K562 (cell line): ENCODE measurements at regions not wholly inside any gene's neighbourhood (a gene's known extent, or its start where the extent isn't known, plus 50 kb on each side); places are given as distances from the start of the nearest gene placed in this dataset.

Experiments
- ATAC-seq: fragments of 200-7000 bp; cut with Tn5 transposase; 3 replicates; pipeline ENCODE4 v1.9.1; 2020; ENCODE audit warnings: moderate library complexity
- BruUV-seq: library from RNA; stranded (reverse); fragments of 400-500 nt; replicated peaks from 2 replicates; lab custom pipeline; 2021; lab: Mats Ljungman, UMichigan
- CTCF ChIA-PET: fragments of 300-600 bp; formaldehyde crosslinking; extraction: SDS; loops from one replicate; lab custom pipeline; 2021; ENCODE audit warnings: low intra/inter-chr PET ratio; lab: Yijun Ruan, JAX
- POLR2A ChIA-PET: fragments of 300-600, 350-650 bp; sonication (Branson Sonifier 250); formaldehyde crosslinking; extraction: SDS; loops from one replicate; lab custom pipeline; 2021; ENCODE audit warnings: antibody characterized with exemption, inconsistent platforms; lab: Yijun Ruan, JAX
- DNase-seq, 4 experiments: peaks; one replicate each; pipeline versions ENCODE4 v3.0.0 to v3.0.0-alpha.2; 2011 to 2018; ENCODE audit warnings: low spot score in 3 of 4, mixed read lengths in 3 of 4; ENCODE audit errors: extremely low read depth in 1 of 4
- FAIRE-seq: peaks from 2 replicates; lab custom pipeline; 2011; peaks lifted over from hg19 to GRCh38; lab: Jason Lieb, UNC
- H2AFZ ChIP-seq: 2 replicates; pipeline ENCODE4 v1.6.0; 2011; ENCODE audit warnings: low read depth, low read length, control low read depth, inconsistent platforms
- H3K27ac ChIP-seq: fragments of 200-600 bp; 3 replicates; pipeline ENCODE4 v1.8.0; 2011; ENCODE audit warnings: low read depth, mild to moderate bottlenecking, control low read depth, inconsistent platforms, low read length, moderate library complexity, mixed read lengths; ENCODE audit errors: extremely low read depth
- H3K27me3 ChIP-seq, 2 experiments: fragments of 300-600 bp in 1 of 2; 2 replicates in 1 of 2; 3 replicates in 1 of 2; pipeline versions ENCODE4 v1.6.0 to v1.8.0; 2011; ENCODE audit warnings: inconsistent platforms in 2 of 2, low read length in 2 of 2, mild to moderate bottlenecking in 1 of 2, mixed read lengths in 1 of 2, moderate library complexity in 1 of 2; ENCODE audit not compliant: control insufficient read depth in 2 of 2, insufficient read depth in 2 of 2
- H3K36me3 ChIP-seq: fragments of 300-600 bp; 3 replicates; pipeline ENCODE4 v1.8.0; 2011; ENCODE audit warnings: mild to moderate bottlenecking, low read length, inconsistent platforms; ENCODE audit not compliant: control insufficient read depth, insufficient read depth
- H3K4me1 ChIP-seq, 2 experiments: fragments of 200-600 bp in 1 of 2; replicated peaks in 1 of 2; 2 replicates in 1 of 2; 3 replicates in 1 of 2; pipeline versions ENCODE4 v1.5.1 to v1.8.0; 2011; ENCODE audit warnings: inconsistent platforms in 2 of 2, low read length in 2 of 2, mild to moderate bottlenecking in 1 of 2, mixed read lengths in 1 of 2, moderate library complexity in 1 of 2; ENCODE audit not compliant: control insufficient read depth in 2 of 2, insufficient read depth in 2 of 2
- H3K4me2 ChIP-seq: 2 replicates; pipeline ENCODE4 v1.6.1; 2011; ENCODE audit warnings: low read length, control low read depth, inconsistent platforms, mixed read lengths; ENCODE audit not compliant: insufficient read depth
- H3K4me3 ChIP-seq: fragments of 200-600 bp; sonication (generic), shearing (Covaris generic); 2 replicates; pipeline ENCODE4 v1.5.1; 2016; ENCODE audit warnings: control low read depth, inconsistent platforms
- H3K79me2 ChIP-seq: fragments of 200-600 bp; 3 replicates; pipeline ENCODE4 v1.8.0; 2011; ENCODE audit warnings: low read length, inconsistent platforms; ENCODE audit not compliant: control insufficient read depth, insufficient read depth
- H3K9ac ChIP-seq, 2 experiments: 2 replicates each; pipeline versions ENCODE4 v1.6.0 to v1.6.1; 2011; ENCODE audit warnings: low read depth in 2 of 2, low read length in 2 of 2, control low read depth in 1 of 2, inconsistent platforms in 1 of 2, mild to moderate bottlenecking in 1 of 2, mixed read lengths in 1 of 2; ENCODE audit not compliant: insufficient read depth in 1 of 2
- H3K9me1 ChIP-seq: one replicate; pipeline ENCODE4 v1.6.0; 2011; ENCODE audit warnings: inconsistent platforms, mild to moderate bottlenecking, low read length, moderate library complexity; ENCODE audit not compliant: control insufficient read depth, insufficient read depth
- H3K9me3 ChIP-seq: replicated peaks from 2 replicates; pipeline ENCODE4 v1.5.1; 2011; ENCODE audit warnings: low read depth, low read length, inconsistent platforms; ENCODE audit not compliant: control insufficient read depth, insufficient read depth
- H4K20me1 ChIP-seq: replicated peaks from 2 replicates; pipeline ENCODE4 v1.6.1; 2011; ENCODE audit warnings: low read length, inconsistent platforms, mixed read lengths; ENCODE audit not compliant: control insufficient read depth, insufficient read depth
- NFIC ChIP-seq: fragments of 450-650 bp; IDR thresholded peaks from 2 replicates; pipeline ENCODE4 v1.6.1; 2017; ENCODE audit warnings: mild to moderate bottlenecking, inconsistent platforms
- RUNX1 ChIP-seq: sonication (generic); IDR thresholded peaks from 2 replicates; pipeline ENCODE4 v1.6.1; 2016; ENCODE audit warnings: antibody characterized with exemption, low read depth
- WGBS: fragments of 100-300 bp; shearing (Covaris generic); methylation state at CpG from one replicate; pipeline ENCODE4 v1.1.6; 2016; ENCODE audit warnings: low coverage, mixed read lengths; ENCODE audit not compliant: insufficient coverage; ENCODE audit errors: missing lambda C conversion rate; 5-methylcytosine and 5-hydroxymethylcytosine counted together
- in situ Hi-C: fragments of 300-500 bp; cut with MboI; formaldehyde crosslinking; loops from 4 replicates; pipeline ENCODE4 v1.15.0; 2018; ENCODE audit warnings: inconsistent platforms, mixed read lengths
- intact Hi-C: fragments of 100-400 bp; cut with micrococcal nuclease; formaldehyde crosslinking; loops from 2 replicates; pipeline ENCODE4 v1.14.2; 2022
- TF ChIP-seq, protein P1 (sequence below), 2 experiments: fragments of 450-650 bp; conservative IDR thresholded peaks; 2 replicates each; pipeline ENCODE4 v1.6.1; 2017; ENCODE audit warnings: mild to moderate bottlenecking in 2 of 2, moderate library complexity in 2 of 2

- Histone ChIP-seq H3K27me3 (0 out of 5 replicates have a peak, but pooled peaks cover 0 to 2% of the 10 kb centered on the region in 2 experiments), H3K36me3 (no peaks in the 10 kb centered on the region), H3K27ac (no peak overlapping the region), H3K9me3 (no peaks in the 10 kb centered on the region), H3K9ac (no peak overlapping the region), H3K4me2 (no peak overlapping the region), H4K20me1 (no peaks in the 10 kb centered on the region), H3K79me2 (no peaks in the 10 kb centered on the region), H2AFZ (no peak overlapping the region), H3K9me1 (no peaks in the 10 kb centered on the region), H3K4me1 (no peaks in the 10 kb centered on the region), H3K4me3 (no peak overlapping the region)
- in situ Hi-C loops (no loop called here), intact Hi-C loops (no loop called here)
- TF ChIP-seq RUNX1, result no peak
- peak; percentile 71 for TF ChIP-seq NFIC
- FAIRE-seq (no peak), ATAC-seq (no peak), DNase-seq (no peak)
- ChIA-PET CTCF (no interaction called here), POLR2A (no interaction called here)
- 0% methylated on average over 8 of the region's 8 CpGs for WGBS
- no TSS peak for BruUV-seq
These were observed 97.1 kb upstream of the SLC4A4 start for GRCh38 chr4:71241501-71242288.

- ChIA-PET POLR2A (no interaction called here), CTCF (no interaction called here)
- 0% methylated on average over 3 of the region's 3 CpGs for WGBS
- FAIRE-seq (no peak), DNase-seq (no peak), ATAC-seq (no peak)
- Histone ChIP-seq H3K9ac (no peak overlapping the region), H3K9me1 (no peaks in the 10 kb centered on the region), H3K4me3 (no peak overlapping the region), H3K36me3 (no peaks in the 10 kb centered on the region), H3K27ac (no peak overlapping the region), H3K27me3 (no peaks in the 10 kb centered on the region), H3K4me1 (no peaks in the 10 kb centered on the region), H3K4me2 (no peak overlapping the region), H3K9me3 (no peaks in the 10 kb centered on the region), H2AFZ (no peak overlapping the region), H4K20me1 (no peaks in the 10 kb centered on the region), H3K79me2 (no peaks in the 10 kb centered on the region)
- TF ChIP-seq, protein P1, sequence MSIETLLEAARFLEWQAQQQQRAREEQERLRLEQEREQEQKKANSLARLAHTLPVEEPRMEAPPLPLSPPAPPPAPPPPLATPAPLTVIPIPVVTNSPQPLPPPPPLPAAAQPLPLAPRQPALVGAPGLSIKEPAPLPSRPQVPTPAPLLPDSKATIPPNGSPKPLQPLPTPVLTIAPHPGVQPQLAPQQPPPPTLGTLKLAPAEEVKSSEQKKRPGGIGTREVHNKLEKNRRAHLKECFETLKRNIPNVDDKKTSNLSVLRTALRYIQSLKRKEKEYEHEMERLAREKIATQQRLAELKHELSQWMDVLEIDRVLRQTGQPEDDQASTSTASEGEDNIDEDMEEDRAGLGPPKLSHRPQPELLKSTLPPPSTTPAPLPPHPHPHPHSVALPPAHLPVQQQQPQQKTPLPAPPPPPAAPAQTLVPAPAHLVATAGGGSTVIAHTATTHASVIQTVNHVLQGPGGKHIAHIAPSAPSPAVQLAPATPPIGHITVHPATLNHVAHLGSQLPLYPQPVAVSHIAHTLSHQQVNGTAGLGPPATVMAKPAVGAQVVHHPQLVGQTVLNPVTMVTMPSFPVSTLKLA (conservative IDR thresholded peaks at IDR 0.05), result no peak
- intact Hi-C loops, result no loop called here
- in situ Hi-C loops, result no loop called here
- BruUV-seq, result no TSS peak
These were observed 95.6 kb upstream of the SLC4A4 start for GRCh38 chr4:71243091-71243833.
